ENCODE measurements at regions not wholly inside any gene's neighbourhood (a gene's known extent, or its start where the extent isn't known, plus 50 kb on each side); places are given as distances from the start of the nearest gene placed in this dataset.

DNA sequence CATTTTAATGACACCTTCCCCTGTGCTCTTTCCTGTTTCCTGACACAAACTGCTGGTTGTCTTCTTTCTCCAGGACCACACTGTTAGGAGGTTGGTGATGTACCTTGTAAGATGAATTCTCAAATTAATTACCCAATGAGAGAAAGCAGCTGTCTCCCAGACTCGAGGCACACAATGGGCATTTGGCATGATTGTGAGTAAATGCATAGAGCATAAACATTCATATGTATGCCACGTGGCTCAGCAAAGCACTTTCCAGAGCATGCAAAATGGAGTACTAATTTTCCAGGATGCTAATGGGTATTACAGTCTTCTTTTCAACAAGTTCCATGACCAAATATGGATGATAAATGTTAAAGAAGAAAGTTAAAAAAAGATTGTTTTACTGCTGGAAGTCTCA, 235.2 kb upstream of the KLHL29 start:
- TF ChIP-seq, protein P1, sequence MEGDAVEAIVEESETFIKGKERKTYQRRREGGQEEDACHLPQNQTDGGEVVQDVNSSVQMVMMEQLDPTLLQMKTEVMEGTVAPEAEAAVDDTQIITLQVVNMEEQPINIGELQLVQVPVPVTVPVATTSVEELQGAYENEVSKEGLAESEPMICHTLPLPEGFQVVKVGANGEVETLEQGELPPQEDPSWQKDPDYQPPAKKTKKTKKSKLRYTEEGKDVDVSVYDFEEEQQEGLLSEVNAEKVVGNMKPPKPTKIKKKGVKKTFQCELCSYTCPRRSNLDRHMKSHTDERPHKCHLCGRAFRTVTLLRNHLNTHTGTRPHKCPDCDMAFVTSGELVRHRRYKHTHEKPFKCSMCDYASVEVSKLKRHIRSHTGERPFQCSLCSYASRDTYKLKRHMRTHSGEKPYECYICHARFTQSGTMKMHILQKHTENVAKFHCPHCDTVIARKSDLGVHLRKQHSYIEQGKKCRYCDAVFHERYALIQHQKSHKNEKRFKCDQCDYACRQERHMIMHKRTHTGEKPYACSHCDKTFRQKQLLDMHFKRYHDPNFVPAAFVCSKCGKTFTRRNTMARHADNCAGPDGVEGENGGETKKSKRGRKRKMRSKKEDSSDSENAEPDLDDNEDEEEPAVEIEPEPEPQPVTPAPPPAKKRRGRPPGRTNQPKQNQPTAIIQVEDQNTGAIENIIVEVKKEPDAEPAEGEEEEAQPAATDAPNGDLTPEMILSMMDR (IDR thresholded peaks at IDR 0.05): no peak
- TF ChIP-seq POLR2A (IDR thresholded peaks at IDR 0.05): no peak
- TF ChIP-seq POLR2AphosphoS5 (IDR thresholded peaks at IDR 0.05): no peak
- no peak for TF ChIP-seq EP300 (IDR thresholded peaks at IDR 0.05)
